ENCODE measurements at regions not wholly inside any gene's neighbourhood (a gene's known extent, or its start where the extent isn't known, plus 50 kb on each side); places are given as distances from the start of the nearest gene placed in this dataset.

DNA sequence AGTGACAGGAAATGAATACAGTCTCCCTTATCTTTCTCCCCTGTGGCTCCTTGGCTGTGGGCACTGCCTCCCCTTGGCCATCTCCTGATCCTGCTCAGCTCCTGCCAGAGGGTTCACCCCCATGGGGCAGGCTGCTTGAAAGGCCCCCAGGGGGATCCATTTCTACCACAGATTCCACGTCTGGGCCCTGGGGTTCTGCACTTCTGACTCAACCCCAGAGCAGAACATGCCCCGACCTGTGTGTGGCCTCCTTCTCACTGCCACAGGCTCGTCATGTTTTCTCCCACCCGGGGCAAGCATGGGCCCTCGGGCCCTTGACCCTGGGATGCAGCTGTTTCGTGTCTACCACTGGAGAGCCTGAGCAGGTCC, 122.2 kb downstream of the ACKR3 start:
- DNase-seq, result no peak

DNA sequence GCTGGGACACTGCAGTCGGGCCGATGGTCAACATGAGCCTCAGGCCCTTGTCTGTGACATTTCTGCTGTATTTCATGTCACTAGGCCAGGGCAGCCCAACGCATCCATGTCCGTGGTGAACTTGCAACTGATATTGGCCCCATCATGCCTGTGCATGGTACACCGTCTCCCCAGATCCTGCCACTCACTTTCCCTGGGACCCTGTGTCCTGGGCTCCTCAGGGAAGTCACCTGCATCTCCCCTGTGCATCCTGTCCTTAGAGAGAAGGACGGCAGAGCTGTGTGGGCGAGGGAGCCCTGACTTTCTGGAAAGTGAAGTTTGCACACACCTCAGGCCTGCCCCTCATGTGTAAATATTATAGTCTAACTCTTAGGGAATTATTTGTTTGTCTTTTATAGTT, 123.3 kb downstream of the ACKR3 start:
- no peak for DNase-seq

DNA sequence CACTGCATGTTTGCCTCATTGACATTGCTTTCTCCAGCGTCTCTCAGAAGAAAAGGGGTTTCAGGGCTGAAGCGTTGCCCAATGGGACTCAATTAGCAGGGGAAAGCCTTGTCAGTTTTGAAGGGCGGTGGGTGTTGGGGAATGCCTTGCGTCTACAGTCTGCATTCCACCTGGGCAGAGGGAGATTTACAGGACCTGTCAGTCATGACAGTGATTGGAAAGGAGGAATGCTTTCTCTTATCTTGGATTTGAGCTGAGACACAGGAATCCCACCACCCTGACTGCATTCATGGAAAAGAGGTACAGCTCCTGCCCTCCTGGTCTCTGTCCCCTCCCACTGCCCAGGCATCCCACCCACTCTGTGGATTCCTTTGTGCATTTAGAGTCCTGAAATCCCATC, 123.9 kb downstream of the ACKR3 start:
- DNase-seq, result no peak

DNA sequence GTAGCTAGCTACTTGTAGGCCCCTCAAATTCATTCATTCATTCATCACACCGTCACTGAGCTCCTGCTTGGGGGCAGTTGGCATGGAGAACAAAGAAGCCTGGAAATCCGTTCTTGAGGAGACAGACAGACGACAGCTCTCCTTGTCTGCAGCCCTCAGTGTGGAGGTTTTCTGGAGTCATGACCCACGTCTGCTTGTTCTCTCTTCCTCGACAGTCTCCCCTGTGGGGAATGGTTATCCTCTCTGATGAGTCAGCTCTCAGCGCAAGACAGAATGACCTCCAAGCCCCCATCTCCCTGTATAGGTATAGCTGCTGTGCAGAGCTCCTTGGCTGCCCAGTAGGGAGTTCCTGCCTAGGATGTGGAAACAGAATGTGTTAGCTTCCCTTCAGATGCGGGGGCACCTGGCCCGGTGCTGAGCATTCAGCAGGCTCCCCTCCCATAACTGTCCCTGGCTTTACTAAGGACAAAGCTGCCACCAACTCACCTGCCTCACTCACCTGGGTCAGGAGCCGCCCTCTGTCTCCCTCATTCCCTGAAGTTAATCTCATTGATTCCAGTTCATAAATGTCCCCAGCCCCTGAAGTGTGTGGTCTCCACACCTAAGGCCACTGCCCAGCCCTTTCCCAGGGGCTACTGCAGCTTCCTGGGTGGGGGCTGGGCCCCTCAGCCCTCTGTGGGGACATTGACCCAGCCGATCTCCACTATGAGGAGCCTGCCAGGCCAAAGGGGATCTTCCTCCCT, 124.7 kb downstream of the ACKR3 start:
- no peak for DNase-seq

DNA sequence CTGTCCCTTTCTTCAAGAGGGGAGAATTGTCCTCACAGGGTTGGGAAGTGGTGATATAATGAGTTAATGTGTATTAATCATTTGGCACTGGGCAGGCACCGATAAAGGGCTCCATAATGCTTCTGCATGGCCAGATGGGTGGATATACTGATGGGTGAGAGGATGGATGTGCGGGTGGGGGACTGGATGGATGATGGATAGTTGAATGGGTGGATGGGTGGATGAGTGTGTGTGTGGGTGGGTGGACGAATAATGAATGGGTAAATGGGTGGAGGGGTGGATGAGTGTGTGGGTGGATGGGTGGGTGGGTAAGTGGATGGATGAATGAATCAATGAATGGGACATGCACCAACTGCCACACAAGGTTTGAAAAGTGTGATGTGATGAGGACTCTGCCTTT, 127.2 kb downstream of the ACKR3 start:
- no peak for DNase-seq

DNA sequence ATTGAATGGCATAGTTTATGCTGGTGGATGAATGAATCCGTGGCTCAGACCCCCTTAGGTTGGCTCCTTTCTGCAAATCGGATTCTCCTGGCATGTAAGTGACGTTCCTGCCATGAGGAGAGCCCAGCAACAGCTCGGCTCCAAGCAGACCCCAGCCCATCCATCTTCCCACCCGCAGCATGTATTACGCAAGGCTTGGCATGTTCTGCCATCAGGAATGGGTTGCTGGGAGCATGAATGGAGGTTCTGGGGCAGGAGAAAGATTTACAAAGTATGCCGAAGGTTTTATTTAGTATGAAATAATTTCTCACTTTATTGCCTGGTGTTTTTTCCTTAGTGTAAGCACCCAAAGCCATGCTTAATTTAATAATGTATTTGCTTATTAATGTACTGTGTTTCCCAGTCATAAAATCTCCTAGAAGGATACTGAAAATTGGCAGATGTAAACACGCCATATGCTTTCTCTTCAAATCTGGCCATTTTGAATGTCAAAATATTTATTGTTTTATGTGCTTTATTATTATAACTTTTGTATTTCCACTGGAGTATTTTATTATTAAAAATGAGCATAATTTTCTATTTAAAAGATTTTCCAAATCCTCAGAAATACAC, 128.5 kb downstream of the ACKR3 start:
- DNase-seq, result no peak

DNA sequence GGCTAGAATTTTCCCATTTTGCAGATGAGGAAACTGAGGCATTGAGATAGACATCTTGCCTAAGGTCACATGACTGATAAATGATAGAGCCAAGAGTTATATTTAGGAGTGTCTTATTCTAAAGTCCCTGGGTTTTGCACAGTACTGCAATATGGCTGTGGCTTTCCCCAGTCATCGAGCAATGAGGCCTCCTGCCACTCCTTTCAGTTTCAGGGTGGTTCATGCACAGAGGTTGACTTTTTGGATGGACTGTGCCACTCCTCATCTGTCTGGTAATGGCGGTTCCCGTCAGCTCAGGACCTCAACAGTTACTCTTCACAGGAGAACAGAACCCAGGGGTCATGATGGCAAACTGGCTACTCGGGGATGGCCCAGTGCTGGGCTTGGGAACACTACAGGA, 131.1 kb downstream of the ACKR3 start:
- DNase-seq, result no peak

DNA sequence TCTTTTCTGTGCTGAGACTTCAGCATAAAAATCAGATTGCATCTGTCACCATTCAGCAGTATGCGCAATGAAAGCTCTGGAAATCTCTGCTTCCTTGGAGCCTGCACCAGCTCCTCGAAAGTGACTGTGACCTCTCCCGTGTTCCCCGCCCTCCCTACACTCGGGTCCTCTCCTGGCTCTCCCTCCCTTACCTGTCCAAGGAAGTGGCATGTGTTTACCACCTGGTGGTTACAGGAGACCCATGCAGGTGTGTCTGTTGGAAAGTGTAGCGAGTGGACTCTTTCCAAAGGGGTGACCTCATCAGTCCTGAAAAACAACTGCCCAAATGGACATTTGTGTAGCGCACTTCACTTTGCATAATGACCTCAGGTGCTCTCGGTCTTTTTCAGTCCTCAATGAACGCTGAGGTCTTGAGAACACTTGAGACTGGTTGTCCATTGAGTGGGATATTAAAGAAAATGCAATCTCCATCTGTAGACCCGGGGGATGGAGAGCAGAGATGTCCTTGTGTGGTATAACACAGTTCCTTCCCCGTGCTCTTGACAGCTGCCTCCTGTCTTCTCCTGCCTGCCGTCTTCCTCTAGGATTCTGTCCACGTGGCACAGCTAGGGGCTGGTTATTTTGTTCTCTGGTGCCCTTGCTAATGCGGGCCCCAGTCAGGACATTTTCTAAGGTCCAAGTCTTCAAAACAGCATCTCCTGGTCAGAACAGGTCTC, 133.2 kb downstream of the ACKR3 start:
- DNase-seq, result no peak

DNA sequence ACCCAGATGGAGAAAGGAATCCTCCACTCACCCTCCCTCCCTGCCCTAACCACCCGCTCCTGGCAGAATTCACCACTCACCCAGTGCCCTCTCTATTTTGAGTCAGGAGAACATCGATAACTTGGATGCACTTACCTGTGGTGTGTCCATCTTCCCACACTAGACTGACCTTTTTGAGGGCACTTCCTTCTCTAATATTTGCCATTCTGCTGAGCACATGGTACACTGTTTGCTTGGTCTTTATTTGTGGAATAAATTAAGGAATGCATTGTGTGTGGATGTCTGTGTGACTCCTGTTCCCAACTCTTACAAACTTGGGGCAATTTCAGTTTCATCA, 133.7 kb downstream of the ACKR3 start:
- no peak for DNase-seq

DNA sequence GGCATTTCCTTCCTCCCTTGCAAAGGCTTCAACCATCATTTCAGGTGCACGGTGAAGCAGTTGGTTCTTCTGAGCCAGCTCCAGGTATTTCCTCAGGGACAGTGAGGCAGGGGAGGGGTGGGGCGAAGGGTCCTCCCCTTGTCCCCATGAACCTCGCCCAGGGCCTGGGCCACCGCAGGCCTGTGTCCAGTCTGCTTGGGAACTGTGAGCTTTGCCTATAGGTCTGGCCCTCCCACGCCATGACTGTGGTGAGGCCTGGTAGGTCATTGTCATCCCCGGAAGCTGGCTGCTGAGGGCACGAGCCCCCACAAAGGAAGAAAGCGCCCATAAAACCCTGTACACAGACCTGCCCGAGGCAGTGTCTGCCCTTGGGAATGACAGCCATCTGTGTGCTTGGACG, 134.3 kb downstream of the ACKR3 start:
- no peak for DNase-seq

DNA sequence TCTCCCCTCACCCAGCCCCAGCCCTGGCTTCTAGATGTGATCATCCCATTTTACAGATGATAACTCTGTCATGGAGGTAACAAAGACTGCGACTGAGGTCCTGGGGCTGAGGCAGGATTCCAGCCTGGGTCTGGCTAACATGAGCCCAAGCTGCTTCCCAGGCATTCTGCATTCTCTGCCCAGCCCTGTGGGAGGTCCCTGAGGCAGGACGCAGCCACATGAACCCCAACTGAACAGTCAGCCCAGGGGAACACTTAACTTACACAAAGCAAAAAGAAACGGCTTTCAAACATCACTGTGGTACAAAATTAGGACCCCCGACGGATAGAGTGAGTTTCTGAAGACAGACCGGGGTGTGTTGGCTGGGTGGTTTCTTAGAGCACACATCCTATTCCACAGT, 135.3 kb downstream of the ACKR3 start:
- DNase-seq, result no peak

DNA sequence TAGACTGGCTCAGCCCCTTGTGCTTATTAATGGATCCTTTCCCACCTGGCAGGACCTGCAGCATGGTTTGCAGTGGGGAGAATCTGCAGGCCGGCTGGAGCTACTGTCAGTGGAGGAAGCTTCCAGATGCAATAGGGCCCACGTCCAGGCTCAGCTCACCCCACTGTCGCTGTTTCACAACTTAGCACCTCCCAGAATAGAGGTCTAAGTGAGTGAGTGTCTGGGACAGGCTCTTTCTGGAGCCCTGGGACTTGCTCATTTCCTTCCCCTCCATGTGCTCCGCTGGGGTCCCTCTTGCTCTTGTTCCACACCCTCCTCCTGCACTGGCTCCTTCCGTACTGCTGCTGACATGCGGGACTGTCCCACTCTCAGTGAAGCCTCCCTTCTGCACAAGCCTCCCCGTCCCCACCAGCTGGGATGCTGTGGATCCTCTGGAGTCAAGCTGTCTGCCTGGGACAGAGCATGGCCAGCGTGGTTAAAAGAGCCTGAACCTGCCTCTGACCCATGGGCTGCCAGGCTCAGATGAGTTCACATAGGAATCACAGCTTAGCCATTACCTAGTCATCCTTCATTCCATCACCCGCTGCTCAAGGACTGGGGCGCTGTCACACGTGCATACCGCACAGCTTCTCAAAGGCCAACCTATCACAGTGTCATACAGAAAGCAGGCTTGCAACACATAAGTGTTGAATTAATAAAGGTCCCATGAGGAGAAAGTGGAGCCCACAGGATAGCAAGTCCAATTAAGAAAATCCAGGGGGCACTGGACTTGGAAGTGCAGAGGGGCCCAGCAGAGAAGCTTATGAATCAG, 135.9 kb downstream of the ACKR3 start:
- no peak for DNase-seq

DNA sequence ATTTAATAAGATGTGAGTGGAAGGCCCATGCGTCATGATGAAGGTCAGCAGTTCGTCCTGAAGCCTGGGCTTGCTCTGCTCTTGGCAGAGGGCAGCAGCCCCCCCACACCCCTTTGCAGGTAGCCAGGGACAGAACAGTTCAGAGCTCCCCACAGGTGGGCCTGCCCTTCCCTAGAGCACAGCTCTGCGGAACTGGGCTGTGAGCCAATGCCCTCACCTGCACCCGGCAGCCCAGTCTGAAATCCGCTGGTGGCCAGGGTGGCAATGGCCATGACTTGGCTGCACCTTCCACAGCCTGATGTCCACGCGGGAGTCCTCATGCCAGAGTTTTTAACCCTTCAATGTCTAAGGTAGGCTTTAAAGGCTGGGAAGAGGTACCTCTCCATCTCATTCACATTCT, 136.7 kb downstream of the ACKR3 start:
- no peak for DNase-seq

DNA sequence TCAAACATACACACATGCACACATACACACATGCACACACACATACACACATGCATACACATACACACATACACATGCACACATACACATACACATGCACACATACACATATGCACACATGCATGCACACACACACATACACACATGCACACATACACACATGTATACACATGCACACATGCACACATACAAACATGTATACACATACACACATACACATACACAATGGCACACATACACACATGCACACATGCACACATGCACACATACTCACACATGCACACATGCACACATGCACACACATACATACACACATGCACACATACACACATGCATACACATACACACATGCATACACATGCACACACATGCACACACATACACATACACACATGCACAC, 137.2 kb downstream of the ACKR3 start:
- no peak for DNase-seq

DNA sequence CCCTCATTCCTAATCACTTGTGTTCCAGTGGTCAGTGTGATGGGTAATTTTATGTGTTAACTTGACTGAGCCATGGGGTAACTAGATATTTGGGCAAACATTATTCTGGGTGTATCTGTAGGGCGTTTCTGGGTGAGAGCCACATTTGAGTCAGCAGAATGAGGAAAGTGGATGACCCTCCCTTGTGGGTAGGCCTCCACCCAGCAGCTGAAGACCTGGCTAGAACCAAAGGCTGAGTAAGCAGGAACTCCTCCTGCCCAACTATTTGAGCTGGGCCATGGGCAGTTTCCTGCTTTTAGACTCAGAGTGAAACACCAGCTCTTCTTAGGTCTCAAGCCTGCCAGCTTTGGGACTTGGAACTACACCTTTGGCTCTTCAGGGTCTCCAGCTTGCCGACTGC, 141.8 kb downstream of the ACKR3 start:
- no peak for DNase-seq

DNA sequence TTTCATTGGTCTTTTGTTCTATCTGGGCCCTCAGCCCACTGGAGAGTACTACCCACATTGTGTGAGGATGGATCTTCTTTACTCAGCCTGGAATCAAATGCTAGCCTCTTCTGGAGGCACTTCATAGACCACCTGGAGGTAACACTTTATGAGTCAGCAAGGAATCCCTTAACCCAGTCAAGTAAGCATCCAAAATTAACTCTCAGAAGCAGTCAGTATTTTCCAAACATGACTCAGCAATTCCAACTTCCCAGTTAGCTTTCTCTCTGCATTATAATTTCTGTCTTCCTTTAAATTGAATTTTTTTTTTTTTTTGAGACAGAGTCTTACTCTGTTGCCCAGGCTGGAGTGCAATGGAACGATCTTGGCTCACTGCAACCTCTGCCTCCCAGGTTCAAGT, 142.7 kb downstream of the ACKR3 start:
- DNase-seq, result no peak

DNA sequence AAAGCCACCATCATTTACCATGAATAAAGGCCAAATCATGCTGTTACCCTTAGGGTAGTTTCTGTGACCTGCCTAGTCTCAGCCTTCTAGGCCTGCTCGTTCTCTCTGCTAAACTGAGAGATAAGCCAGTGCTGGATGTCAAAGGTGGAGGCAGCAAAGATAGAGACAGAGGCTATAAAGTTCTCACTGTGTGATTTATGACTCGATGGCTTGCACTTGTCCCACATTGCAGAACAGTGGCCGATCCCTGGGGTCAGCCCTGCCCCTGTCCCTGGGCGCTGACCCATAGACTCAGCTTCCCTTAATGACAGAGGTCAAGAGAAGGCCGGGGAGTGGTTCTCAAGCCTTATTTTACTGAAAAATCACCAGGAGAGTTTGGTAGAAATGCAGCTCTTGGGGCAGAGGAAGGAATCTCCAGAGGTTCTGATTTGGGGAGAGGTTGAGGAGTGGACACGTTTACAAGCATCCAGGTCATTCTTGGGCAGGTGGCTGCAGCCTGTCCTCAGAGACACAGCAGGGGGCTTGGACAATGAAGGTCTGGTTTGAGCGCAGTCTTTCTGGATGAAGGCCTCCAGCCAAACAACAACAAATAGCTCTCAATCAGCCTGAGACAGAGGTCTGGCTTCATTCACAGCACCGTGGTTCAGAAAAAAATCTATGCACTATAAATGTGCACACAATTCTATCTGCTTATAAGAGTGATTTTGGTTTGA, 143.5 kb downstream of the ACKR3 start:
- DNase-seq, result no peak

DNA sequence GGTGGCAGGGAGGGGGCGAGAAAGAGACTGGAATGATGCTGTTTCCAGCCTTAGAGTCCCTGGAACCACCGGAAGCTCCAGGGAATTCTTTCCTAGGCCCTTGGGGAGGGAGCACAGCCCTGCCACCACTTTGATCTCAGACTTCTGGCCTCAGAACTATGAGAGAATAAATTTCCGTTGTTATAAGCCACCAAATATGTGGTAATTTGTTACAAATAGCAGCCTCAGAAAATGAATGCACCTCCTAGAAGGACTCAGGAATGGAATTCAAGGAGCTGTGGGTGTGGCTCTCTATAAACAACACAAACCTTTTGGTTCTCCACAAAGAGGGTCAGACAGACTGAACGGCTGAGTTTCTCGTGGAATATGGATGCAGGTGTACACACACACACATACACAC, 144.5 kb downstream of the ACKR3 start:
- no peak for DNase-seq

DNA sequence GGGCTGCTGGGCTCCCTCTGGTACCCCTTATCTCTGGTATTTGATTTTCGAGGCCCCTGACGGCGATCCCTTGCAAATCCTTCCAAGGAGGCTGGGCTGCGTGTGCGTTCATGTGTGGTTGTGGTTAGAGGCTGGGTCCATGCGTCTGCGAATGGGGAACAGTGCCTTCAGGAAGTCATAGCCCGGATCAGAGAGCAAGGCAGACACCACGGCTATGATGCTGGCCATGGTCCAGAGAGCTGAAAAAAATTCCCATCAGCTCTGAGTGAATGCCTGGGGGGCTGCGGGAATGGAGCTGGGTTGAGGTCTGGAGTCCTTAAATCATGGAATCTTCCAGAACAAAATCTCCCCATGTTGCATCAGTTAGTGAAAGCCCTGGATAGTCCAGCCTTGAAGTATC, 145.5 kb downstream of the ACKR3 start:
- no peak for DNase-seq

DNA sequence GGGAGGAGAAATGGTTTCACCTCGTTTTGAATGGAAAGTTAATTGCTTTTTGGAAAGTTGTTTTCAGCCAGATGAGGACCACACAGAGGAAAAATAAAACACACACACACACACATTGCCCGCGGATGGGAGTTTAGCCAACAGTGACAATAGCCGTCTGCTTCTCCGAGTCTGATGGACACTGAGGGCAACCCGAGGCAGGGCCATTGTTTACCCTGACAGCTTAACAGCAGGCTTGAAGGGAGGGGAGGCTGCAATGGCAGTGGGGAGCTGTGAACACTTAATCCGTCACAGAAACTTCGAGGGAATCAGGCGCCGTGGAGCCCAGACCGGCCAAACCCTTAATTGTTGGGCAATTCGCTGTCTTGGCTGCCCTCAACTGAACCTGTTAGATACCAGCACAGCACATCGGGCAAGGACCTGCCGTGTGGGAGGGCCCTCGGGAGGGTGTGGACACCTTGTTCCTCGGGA, 145.9 kb downstream of the ACKR3 start:
- DNase-seq, result peak; percentile 54

DNA sequence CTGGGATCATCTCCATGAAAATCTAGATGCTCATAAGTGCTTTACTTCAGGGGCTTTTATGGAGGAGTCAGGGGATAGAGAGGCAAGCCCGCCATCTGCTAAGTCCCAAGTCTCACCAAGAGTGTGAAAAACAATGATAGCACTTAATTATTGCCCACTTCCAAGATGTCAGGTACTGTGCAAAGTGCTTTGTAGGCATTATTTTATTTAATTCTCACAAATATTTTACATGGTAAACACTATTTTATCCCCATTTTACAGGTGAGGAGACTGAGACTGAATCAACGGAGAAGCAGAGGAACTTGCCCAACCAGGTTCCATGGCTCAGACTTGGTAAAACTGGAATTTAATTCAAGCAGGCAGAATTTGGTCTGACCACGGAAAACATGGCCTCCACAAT, 147.5 kb downstream of the ACKR3 start:
- no peak for DNase-seq

DNA sequence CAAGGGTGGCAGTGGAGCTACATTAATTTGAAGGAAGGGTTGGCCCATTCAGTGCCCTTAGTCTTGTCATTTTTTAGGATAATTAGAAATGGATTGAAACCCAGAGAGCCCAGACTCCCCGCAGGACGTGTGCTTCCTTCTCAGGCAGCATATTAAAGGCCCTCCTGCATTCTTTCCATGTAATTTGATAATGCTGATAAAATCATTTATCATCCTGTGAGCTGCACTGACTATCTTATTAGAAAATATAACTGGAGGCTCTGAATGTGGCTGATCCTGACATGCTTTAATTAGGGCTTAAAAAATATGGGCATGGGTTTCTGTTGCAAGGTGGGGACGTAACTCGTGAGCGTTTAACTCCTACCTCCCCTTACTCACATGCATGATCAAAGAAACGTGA, 148.1 kb downstream of the ACKR3 start:
- DNase-seq, result no peak

Data from right kidney (tissue), 1 donor.